HG03520 (cell line): ENCODE measurements at regions not wholly inside any gene's neighbourhood (a gene's known extent, or its start where the extent isn't known, plus 50 kb on each side); places are given as distances from the start of the nearest gene placed in this dataset.
A peak's percentile ranks its signal among the peaks of the same experiment; 100 is the strongest.
"Not testable (repeated sequence)": the region's sequence is repeated elsewhere in the genome, so short reads cannot be mapped to it uniquely, and the experiment has no call there.

Source experiments
- ATAC-seq: cut with Tn5 transposase; IDR thresholded peaks from one replicate; pipeline ENCODE4 v1.9.1; 2021; ENCODE audit warnings: mild to moderate bottlenecking, moderate library complexity; ENCODE audit not compliant: unreplicated experiment

DNA sequence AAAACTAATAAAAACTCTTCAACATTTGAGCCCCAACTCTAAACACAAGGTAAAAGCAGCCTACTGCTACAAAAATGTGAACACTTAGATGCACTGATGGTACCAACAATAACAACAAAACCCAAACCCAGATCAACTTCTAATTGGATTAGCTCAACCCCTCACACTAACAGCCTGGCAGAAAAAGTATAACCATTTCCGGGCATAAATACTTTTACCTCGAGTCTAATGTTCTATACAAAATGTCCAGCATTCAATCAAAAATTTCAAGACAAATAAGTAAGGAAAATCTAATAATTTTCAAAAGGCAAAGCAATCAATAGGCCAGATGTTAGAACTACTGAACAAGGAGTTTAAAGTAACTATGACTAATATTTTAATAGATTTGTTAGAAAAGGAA, 303.3 kb downstream of the ARRDC4 start:
- ATAC-seq = no peak

- no peak for ATAC-seq
Observed at GRCh38 chr15:98266295-98266694, 305.8 kb downstream of the ARRDC4 start.

DNA sequence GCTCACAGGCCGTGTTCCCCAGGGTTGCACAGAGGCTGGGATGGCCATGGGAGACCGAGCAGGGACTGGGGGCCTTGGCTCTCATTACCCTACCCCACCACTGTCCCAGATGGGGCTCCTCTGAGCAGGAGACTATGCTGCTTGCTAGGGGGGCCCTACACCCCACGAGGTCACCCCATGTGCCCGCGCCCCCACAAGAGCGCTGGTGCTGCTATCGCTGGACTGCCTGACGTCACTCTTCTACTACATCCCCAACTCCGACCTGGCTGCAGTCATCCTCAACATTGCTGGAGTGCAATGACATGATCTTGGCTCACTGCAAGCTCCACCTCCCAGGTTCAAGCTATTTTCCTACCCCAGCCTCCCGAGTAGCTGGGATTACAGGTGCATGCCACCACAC, 307.7 kb downstream of the ARRDC4 start:
- no peak for ATAC-seq

GRCh38 chr15:98272625-98273024, 312.1 kb downstream of the ARRDC4 start:
- no peak for ATAC-seq

GRCh38 chr15:98276018-98276417, 315.5 kb downstream of the ARRDC4 start:
- ATAC-seq = no peak

DNA sequence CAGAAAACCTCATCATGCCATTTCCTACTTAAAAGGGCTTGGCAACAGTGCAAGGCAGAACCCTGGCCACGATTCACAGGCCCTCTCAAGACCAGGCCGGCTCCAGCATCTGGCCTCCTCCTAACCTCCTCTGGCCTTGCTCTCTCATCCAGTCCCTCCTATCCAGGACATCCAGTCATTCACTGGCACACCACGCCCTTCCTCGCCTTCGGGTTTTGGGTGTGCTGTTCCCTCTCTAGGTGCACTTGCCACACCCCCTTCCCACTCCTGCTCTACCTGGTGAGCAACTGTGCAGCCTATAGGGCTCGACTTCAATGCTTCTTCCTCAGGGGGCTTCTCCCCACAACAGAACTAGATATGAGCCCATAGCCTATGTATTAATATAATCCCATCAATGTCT, 317.1 kb downstream of the ARRDC4 start:
- ATAC-seq = no peak

DNA sequence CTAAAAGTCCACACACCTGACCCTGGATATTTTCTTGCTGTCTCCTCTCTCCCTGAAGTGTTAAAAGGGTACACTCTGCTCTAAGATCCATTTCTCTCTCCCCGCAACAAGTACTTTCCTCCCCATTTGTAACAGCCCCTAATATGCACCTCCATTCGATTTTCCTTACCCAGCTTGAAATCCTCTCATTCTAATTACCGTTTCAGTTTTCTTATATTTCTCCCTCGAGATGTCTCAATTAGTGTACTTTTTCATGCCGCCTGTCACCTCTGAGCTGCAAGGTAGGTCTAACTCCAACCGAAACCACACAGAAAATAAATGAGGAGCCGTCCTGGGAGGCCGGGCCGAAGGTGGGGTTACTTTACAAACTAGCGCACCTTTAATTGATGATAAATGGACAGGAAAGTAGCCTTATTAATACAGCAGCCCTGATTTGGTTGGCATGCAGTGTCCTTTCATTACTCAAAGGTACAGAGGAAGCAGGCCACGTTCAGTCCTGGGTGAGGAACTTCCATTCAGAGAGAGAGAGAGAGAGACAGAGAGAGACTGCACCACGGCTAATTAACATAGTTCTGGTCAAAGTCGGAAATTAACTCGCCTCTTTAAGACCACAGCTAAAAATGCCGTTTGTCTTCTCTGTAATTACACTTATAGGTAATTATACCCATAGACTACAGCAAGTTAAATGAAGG, 319.9 kb downstream of the ARRDC4 start:
- ATAC-seq = no peak

GRCh38 chr15:98281130-98281529, 320.6 kb downstream of the ARRDC4 start:
- ATAC-seq = no peak

DNA sequence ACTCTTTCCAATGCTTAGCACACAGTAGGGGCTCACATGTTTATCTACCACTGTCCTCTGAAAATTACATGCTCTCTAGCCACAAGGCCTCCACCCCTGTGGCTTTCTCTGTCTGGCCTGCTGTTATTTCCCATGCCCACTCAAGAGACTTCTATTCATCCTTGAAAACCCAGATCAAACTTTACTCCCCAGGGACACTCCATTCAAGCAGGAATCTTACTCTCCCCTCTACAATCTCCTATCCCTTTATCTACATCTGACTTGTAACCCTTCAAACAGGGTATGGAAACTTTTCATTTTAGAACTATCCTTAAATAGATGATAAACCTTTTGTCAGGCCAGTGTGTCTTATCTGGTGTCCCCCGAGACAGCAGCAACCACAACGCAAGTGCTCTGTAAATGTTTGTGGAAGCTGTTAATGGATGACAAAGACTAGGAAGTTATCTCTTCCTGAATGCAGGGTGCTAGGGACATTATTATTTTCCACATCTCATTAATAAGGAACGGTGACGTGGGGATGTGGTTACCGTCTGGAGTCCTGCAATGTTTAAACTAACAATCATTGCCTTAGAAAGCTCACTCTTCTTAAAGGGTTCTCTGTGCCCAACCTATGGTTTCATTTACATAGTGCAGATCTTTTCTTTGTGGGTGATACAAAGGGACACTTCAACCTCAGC, 322.3 kb downstream of the ARRDC4 start:
- ATAC-seq = no peak

- no peak for ATAC-seq
Observed at GRCh38 chr15:98286200-98286599, 325.7 kb downstream of the ARRDC4 start.

DNA sequence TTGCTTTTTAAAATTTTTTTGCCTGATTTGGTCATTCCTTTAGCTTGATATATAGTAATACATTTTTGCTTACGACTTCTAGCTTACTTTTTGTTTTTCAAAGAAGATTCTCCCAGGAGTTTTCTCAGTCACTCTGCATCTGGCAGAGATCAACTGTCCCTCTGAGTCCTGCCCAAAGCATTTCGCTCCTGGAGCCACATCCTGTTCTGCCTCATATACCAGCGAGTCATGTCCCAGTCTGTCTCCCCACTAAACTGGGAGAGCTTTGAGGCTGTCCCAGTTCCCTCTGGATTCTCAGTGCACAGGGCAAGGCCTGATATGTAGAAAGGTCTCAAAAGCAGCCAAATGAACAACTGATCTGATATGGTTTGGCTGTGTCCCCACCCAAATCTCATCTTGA, 326.3 kb downstream of the ARRDC4 start:
- ATAC-seq = no peak

DNA sequence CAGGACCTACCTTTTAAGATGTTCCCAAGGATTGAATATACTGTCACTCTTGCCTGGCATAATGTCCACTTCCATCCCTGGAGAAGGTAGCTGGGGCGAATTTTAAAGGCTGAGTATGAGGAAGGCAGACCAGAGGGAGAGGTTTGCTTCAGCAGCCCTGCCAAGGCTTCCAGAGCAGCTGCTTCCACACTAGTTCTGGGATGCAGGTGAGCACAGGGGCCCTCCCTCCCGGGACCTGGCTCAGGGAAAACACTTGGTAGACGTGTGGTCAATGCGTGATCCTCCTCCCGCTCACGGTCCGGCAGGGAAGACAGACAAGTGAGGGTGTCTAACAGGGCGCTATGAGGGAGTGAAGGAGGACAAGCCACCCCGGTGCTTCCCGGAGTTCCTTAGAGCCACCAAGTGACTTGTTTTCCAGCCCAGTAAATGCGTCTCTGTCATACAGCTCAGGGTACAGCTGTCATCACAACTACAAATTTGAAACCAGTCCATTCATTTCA, 327.6 kb downstream of the ARRDC4 start:
- no peak for ATAC-seq

GRCh38 chr15:98289747-98290146, 329.2 kb downstream of the ARRDC4 start:
- no peak for ATAC-seq

DNA sequence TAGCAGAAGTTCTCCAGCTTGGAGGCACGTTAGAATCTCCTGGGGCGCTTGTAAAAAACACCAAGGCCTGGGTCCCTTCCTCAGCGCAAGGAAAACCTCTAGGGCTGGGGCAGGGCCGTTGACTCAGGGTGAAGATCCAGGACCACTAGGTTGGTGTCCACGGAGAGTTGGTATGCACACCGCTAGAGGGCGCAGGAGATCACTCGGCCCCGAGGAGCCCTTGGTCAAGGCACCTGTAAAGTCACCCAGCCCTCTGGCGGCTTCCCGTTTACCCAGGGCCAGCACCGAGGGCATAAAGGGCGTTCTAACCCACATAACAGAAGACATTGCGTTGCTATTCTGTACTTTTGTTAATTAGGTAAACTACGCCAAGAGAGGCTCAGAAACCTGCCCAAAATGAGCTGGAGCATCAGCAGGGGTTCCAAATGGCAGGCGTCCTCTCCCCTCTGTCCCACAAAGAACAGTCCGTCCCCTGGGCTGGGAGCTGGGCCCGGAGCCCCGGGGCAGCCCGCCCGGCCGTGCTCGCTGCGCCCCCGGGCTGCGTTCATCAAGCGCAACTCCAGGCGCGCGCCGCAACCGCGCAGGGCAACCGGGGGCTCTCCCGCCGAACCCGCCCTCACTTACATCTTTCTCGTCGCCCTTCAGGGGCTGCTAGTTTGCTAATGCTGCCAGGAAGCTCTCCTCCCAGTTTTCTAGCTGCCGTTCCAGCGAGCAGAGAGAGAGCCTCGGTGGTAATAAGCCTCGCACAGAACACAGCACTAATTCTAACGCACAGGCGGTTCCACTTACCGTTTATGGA, 332.1 kb downstream of the ARRDC4 start:
- ATAC-seq = peak; percentile 81

GRCh38 chr15:98294126-98294525, 333.6 kb downstream of the ARRDC4 start:
- ATAC-seq = no peak

DNA sequence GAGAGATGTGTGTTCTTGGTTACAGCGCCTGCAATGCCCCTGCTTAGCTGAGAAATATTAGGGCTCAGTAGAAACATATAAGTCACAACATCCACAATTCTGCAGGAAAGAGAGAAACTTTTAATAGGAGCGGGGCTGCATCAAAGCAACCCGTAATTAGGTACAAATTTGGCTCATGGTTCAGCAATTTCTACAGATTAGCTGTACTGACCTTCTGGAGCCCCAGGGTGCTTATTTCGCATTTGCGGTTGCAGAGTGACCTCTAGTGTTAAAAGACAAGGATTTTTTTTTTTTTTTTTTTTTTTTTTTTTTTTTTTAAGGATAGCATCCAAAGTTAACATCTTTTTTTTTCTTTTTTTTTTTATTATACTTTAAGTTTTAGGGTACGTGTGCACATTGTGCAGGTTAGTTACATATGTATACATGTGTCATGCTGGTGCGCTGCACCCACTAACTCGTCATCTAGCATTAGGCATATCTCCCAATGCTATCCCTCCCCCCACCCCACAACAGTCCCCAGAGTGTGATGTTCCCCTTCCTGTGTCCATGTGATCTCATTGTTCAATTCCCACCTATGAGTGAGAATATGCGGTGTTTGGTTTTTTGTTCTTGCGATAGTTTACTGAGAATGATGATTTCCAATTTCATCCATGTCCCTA, 334.7 kb downstream of the ARRDC4 start:
- ATAC-seq = not testable (repeated sequence)

- no peak for ATAC-seq
Observed at GRCh38 chr15:98296653-98297052, 336.1 kb downstream of the ARRDC4 start.

DNA sequence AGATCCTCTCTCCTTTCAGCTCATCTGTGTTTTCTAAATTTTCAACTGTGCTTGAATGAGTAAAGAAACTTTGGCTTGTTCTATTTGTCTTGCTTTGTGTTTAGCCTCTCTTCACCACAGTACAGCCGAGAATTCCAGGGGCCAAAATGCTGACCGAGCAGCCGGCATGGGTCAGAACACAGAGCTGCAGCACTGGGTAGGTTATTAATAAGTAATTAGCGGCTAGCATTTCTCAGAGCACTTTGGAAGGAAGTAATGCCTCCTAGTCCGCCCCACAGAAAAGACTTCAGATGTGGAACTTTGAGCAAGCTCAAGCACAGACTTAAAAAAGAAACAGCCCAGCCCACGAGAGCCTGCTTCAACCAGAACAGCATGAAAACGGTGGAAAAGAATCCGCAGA, 343.9 kb downstream of the ARRDC4 start:
- ATAC-seq = no peak

DNA sequence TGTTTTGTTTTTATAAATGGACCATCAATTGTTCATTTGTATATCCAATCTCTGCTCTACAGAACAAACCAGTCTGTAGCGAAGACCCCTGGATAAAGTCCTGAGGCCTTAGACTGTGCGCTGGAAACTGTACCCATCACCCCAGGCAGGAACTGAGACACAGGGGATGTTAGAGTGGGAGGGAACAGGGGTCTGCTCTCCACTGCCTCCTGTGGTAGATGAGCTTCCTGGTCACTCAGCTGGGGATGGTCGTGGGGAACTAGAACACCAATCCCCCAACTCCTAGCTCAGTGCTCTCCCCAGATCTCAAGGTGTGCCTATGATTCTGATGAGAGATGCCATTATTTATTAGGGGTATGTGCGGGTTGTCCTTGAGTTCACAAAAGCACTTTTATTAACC, 340.2 kb upstream of the IGF1R start:
- no peak for ATAC-seq

GRCh38 chr15:98311566-98312188, 336.7 kb upstream of the IGF1R start:
- ATAC-seq = peak; percentile 82

DNA sequence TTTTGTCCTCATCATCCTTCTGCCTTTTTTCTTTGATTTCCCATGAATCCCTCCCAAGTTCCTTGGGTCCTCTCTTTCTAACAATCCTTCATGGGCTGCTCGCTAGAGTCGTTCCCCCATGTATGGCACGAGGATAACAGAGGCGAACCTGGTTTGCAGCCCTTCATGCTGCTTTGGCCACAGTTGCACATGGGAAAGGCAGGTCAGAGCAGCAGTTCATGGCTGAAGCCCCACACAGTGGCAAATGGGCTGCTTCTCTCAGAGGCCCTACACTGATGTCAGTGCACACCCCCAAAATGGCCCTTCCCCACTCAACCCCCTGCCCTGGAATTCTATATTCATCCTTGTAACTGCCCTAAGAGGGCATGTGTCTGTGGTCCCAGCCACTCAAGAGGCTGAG, 335.4 kb upstream of the IGF1R start:
- ATAC-seq = no peak
